ENCODE measurements at regions not wholly inside any gene's neighbourhood (a gene's known extent, or its start where the extent isn't known, plus 50 kb on each side); places are given as distances from the start of the nearest gene placed in this dataset.

GRCh38 chr9:108668191-108668937 lies 187.4 kb downstream of the ACTL7B start:
- peaks cover 1 to 12% of the 10 kb centered on the region in 2 experiments; a peak in 3 of 5 replicates for H3K27me3 ChIP-seq (ENCODE audit: control insufficient read depth in 1 of 2, insufficient read depth in 2 of 2, low read length in 2 of 2)
- CTCF ChIA-PET (ENCODE audit: low intra/inter-chr PET ratio, low total read pairs), result no interaction called here
- TF ChIP-seq ZNF335 (CRISPR knock-in tag; IDR thresholded peaks at IDR 0.05), result no peak
- no peak for TF ChIP-seq MTF1 (CRISPR knock-in tag; IDR thresholded peaks at IDR 0.05)
- TF ChIP-seq, protein P1, sequence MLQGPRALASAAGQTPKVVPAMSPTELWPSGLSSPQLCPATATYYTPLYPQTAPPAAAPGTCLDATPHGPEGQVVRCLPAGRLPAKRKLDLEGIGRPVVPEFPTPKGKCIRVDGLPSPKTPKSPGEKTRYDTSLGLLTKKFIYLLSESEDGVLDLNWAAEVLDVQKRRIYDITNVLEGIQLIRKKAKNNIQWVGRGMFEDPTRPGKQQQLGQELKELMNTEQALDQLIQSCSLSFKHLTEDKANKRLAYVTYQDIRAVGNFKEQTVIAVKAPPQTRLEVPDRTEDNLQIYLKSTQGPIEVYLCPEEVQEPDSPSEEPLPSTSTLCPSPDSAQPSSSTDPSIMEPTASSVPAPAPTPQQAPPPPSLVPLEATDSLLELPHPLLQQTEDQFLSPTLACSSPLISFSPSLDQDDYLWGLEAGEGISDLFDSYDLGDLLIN (CRISPR knock-in tag; IDR thresholded peaks at IDR 0.05; ENCODE audit: borderline replicate concordance), result no peak
- no peaks in the 10 kb centered on the region for H3K4me1 ChIP-seq (ENCODE audit: insufficient read depth, low read length)
- no peaks in the 10 kb centered on the region for H3K79me2 ChIP-seq (ENCODE audit: insufficient read depth, low read length)
- H3K27ac ChIP-seq (ENCODE audit: extremely low read length, insufficient read depth, low read length), result no peak overlapping the region
- 5% methylated on average over 4 of the region's 5 CpGs for WGBS (ENCODE audit: low lambda C conversion rate)
- H3K9ac ChIP-seq (ENCODE audit: insufficient read depth, low read depth, low read length), result no peak overlapping the region
- no peaks in the 10 kb centered on the region for H3K9me3 ChIP-seq (ENCODE audit: low read length)
- no peak for DNase-seq (ENCODE audit: low spot score)
- no peak overlapping the region for H3K4me3 ChIP-seq (replicated peaks in 1 of 3; ENCODE audit: insufficient read depth in 1 of 3, low read depth in 2 of 3, low read length in 3 of 3)
- H3K4me2 ChIP-seq (ENCODE audit: low read depth, low read length), result no peak overlapping the region
- no peak for ATAC-seq
- H3K36me3 ChIP-seq (replicated peaks in 1 of 2; ENCODE audit: control insufficient read depth in 1 of 2, insufficient read depth in 2 of 2, low read length in 2 of 2), result no peaks in the 10 kb centered on the region
- no peak for FAIRE-seq
- POLR2A ChIA-PET, result no interaction called here
- no TSS peak for BruUV-seq (replicated peaks)
- H4K20me1 ChIP-seq (ENCODE audit: insufficient read depth, low read length), result no peaks in the 10 kb centered on the region
- no peak overlapping the region for H2AFZ ChIP-seq (ENCODE audit: low read length)
- intact Hi-C loops (cut with micrococcal nuclease; ENCODE audit: unreplicated experiment) (no loop called here), in situ Hi-C loops (cut with HindIII; ENCODE audit: extremely low pct_ligation_motif_present, low pct_unique_long_range_greater_than_20kb) (no loop called here)

- Histone ChIP-seq H3K27ac (ENCODE audit: extremely low read length, insufficient read depth, low read length) (no peak overlapping the region), H3K36me3 (replicated peaks in 1 of 2; ENCODE audit: control insufficient read depth in 1 of 2, insufficient read depth in 2 of 2, low read length in 2 of 2) (no peaks in the 10 kb centered on the region), H3K4me1 (ENCODE audit: insufficient read depth, low read length) (no peaks in the 10 kb centered on the region), H3K9ac (ENCODE audit: insufficient read depth, low read depth, low read length) (no peak overlapping the region), H2AFZ (ENCODE audit: low read length) (no peak overlapping the region), H3K4me2 (ENCODE audit: low read depth, low read length) (no peak overlapping the region), H4K20me1 (ENCODE audit: insufficient read depth, low read length) (no peaks in the 10 kb centered on the region), H3K4me3 (replicated peaks in 1 of 3; ENCODE audit: insufficient read depth in 1 of 3, low read depth in 2 of 3, low read length in 3 of 3) (no peak overlapping the region), H3K9me3 (ENCODE audit: low read length) (no peaks in the 10 kb centered on the region), H3K27me3 (ENCODE audit: control insufficient read depth in 1 of 2, insufficient read depth in 2 of 2, low read length in 2 of 2) (peaks cover 0 to 9% of the 10 kb centered on the region in 2 experiments; a peak in 2 of 5 replicates), H3K79me2 (ENCODE audit: insufficient read depth, low read length) (no peaks in the 10 kb centered on the region)
- 2% methylated on average over 3 of the region's 3 CpGs for WGBS (ENCODE audit: low lambda C conversion rate)
- DNase-seq (ENCODE audit: low spot score), result peak; percentile 68
- ATAC-seq, result peak; percentile 43
- in situ Hi-C loops (cut with HindIII; ENCODE audit: extremely low pct_ligation_motif_present, low pct_unique_long_range_greater_than_20kb) (no loop called here), intact Hi-C loops (cut with micrococcal nuclease; ENCODE audit: unreplicated experiment) (no loop called here)
- BruUV-seq (replicated peaks), result no TSS peak
- no peak for FAIRE-seq
- CTCF ChIA-PET (ENCODE audit: low intra/inter-chr PET ratio, low total read pairs), result no interaction called here
- TF ChIP-seq ZBTB8A (CRISPR knock-in tag; IDR thresholded peaks at IDR 0.05; ENCODE audit: borderline replicate concordance, low read depth), result no peak
- no peak for TF ChIP-seq U2AF2 (IDR thresholded peaks at IDR 0.05; ENCODE audit: low read depth, low read length)
- TF ChIP-seq ZMAT5 (CRISPR knock-in tag; IDR thresholded peaks at IDR 0.05; ENCODE audit: borderline replicate concordance, low read depth), result no peak
- TF ChIP-seq TCF7 (IDR thresholded peaks at IDR 0.05; ENCODE audit: low read depth), result peak; percentile 49; the same call in 1 of the 2 replicates
- peak in 1 of 2 experiments; percentile 15; a peak in 1 of 4 replicates for TF ChIP-seq EP300 (IDR thresholded peaks at IDR 0.05; ENCODE audit: low read depth in 2 of 2, low read length in 2 of 2)
- TF ChIP-seq EP300 (CRISPR knock-in tag; IDR thresholded peaks at IDR 0.05; ENCODE audit: borderline replicate concordance), result no peak
- TF ChIP-seq FOSL2 (CRISPR knock-in tag; IDR thresholded peaks at IDR 0.05), result peak; percentile 44
- TF ChIP-seq SAFB2 (CRISPR knock-in tag; IDR thresholded peaks at IDR 0.05; ENCODE audit: borderline replicate concordance, low read depth), result no peak
- TF ChIP-seq TCF7L2 (IDR thresholded peaks at IDR 0.05; ENCODE audit: low read depth, low read length), result 0 out of 2 replicates have a peak, but pooled peaks have one; percentile 33
- TF ChIP-seq ZNF205 (CRISPR knock-in tag; IDR thresholded peaks at IDR 0.05), result peak; percentile 97
- POLR2A ChIA-PET, result no interaction called here
Observed at GRCh38 chr9:108666240-108666784, 189.5 kb downstream of the ACTL7B start.

Measured in HepG2 (cell line).